Pancreas (tissue), 10 donors: ENCODE measurements at regions not wholly inside any gene's neighbourhood (a gene's known extent, or its start where the extent isn't known, plus 50 kb on each side); places are given as distances from the start of the nearest gene placed in this dataset.

ENCODE experiments used
- ATAC-seq, 4 donors: fragments of 200-7000 bp; cut with Tn5 transposase; one replicate each; pipeline versions ENCODE4 v1.8.0 to v1.9.1; 2020; ENCODE audit warnings: mild to moderate bottlenecking in 4 of 4, moderate library complexity in 4 of 4
- DNase-seq, 6 donors: peaks; one replicate each; pipeline ENCODE4 v3.0.0-alpha.2; 2020
- FAIRE-seq: peaks from 2 replicates; lab custom pipeline; 2012; peaks lifted over from hg19 to GRCh38; lab: Jason Lieb, UNC
- H3K27ac ChIP-seq, 4 donors: fragments of 200-600 bp; sonication (generic); 1 replicate in 3 of 4; 2 replicates in 1 of 4; pipeline versions ENCODE4 v1.5.0 to v1.8.0; 2020
- H3K27me3 ChIP-seq, 4 donors: fragments of 200-600 bp; one replicate each; pipeline ENCODE4 v1.8.0; 2021
- H3K36me3 ChIP-seq, 3 donors: fragments of 200-600 bp; sonication (generic) in 1 of 3; one replicate each; pipeline versions ENCODE4 v1.5.0 to v1.8.0; 2020 to 2021
- H3K4me1 ChIP-seq, 3 donors: fragments of 200-600 bp; one replicate each; pipeline ENCODE4 v1.8.0; 2021
- H3K4me3 ChIP-seq, 4 donors: fragments of 200-600 bp; sonication (generic) in 2 of 4; one replicate each; pipeline versions ENCODE4 v1.5.0 to v1.8.0; 2020 to 2021
- H3K9me3 ChIP-seq, 4 donors: fragments of 200-600 bp; one replicate each; pipeline ENCODE4 v1.8.0; 2021
- WGBS, 2 donors: extraction: QIAGEN DNeasy Blood & Tissue Kit; methylation state at CpG; one replicate each; pipeline ENCODE4 v1.1.7; 2013; 5-methylcytosine and 5-hydroxymethylcytosine counted together
- intact Hi-C, 3 donors: fragments of 100-400 bp; cut with DNase I; formaldehyde crosslinking; loops; one replicate each; pipeline versions ENCODE4 v1.11.1 to v1.14.2; 2022
- TF ChIP-seq, protein P1 (sequence below), 4 donors: fragments of 200-600 bp; sonication (generic) in 3 of 4; IDR thresholded peaks; one replicate each; pipeline versions ENCODE4 v1.5.0 to v1.8.0; 2021; ENCODE audit warnings: antibody characterized with exemption in 4 of 4
- donor health status: healthy with polysubstance abuse.
- donor health status: DM: no; HTN: no; CAD: no; lungs with moderate emphysema.
- donor health status: DM: no; HTN: no; CAD: no.
- donor health status: control.
- donor health status: control.
- donor health status: Bipolar disorder and iron deficiency.
- donor health status: DM: yes; HTN: yes; CAD: no.
- donor health status: DM: no; HTN: no; CAD: no.
- donor health status: DM: no; HTN: no; CAD: no.
- donor health status: DM: yes; HTN: yes; CAD: no.

GRCh38 chr7:66503036-66503370 is 125.7 kb upstream of the KCTD7 start:
- H3K4me1 ChIP-seq: peaks cover 0 to 9% (median 8%) of the 10 kb centered on the region in 3 donors
- TF ChIP-seq, protein P1, sequence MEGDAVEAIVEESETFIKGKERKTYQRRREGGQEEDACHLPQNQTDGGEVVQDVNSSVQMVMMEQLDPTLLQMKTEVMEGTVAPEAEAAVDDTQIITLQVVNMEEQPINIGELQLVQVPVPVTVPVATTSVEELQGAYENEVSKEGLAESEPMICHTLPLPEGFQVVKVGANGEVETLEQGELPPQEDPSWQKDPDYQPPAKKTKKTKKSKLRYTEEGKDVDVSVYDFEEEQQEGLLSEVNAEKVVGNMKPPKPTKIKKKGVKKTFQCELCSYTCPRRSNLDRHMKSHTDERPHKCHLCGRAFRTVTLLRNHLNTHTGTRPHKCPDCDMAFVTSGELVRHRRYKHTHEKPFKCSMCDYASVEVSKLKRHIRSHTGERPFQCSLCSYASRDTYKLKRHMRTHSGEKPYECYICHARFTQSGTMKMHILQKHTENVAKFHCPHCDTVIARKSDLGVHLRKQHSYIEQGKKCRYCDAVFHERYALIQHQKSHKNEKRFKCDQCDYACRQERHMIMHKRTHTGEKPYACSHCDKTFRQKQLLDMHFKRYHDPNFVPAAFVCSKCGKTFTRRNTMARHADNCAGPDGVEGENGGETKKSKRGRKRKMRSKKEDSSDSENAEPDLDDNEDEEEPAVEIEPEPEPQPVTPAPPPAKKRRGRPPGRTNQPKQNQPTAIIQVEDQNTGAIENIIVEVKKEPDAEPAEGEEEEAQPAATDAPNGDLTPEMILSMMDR (IDR thresholded peaks at IDR 0.05): no peak
- WGBS, 2 donors: 83 to 93% methylated on average over 13 of the region's 13 CpGs
- intact Hi-C loops: no loop called here
- ATAC-seq (no peak), FAIRE-seq (no peak), DNase-seq (peak in 1 of 6 donors; percentile 66)
- no peaks in the 10 kb centered on the region for H3K9me3 ChIP-seq
- H3K27ac ChIP-seq: no peak overlapping the region
- H3K4me3 ChIP-seq: no peak overlapping the region
- no peaks in the 10 kb centered on the region for H3K36me3 ChIP-seq
- H3K27me3 ChIP-seq: no peaks in the 10 kb centered on the region

DNA sequence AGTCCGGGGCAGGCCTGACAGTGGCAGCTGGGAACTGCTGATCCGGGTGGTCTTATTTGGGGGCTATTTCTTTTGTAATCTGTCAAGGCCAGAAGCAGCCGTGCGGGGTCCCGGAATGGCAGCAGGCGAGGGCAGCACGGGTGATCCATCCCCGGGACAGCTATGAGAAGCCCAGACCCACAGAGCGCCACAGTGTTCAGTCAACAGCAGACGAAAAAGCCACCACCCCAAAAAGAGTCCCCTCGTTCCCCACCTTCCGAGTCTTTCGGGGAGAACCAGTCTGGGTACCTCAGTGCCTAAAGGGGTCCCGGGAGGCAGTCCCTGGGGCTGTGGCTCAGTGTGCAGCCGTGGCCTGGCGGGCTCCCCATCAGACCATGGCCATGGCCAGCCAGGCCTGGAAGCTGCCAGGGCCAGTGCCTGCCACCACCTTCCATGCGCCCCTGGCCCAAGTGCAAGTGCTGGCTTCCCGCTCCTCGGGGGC is 125.1 kb upstream of the KCTD7 start:
- 73 to 82% methylated on average over 19 of the region's 19 CpGs for WGBS, 2 donors
- TF ChIP-seq, protein P1 (IDR thresholded peaks at IDR 0.05): no peak
- no peak overlapping the region for H3K27ac ChIP-seq
- H3K9me3 ChIP-seq: no peaks in the 10 kb centered on the region
- no peaks in the 10 kb centered on the region for H3K27me3 ChIP-seq
- no peak for FAIRE-seq
- no peaks in the 10 kb centered on the region for H3K36me3 ChIP-seq
- H3K4me1 ChIP-seq: peaks cover 0 to 9% (median 8%) of the 10 kb centered on the region in 3 donors
- ATAC-seq: peak in 1 of 4 donors; percentile 8
- intact Hi-C loops: no loop called here
- DNase-seq: peak in 1 of 6 donors; percentile 64
- no peak overlapping the region for H3K4me3 ChIP-seq

- DNase-seq (no peak), ATAC-seq (no peak), FAIRE-seq (no peak)
- no peaks in the 10 kb centered on the region for H3K27me3 ChIP-seq
- TF ChIP-seq, protein P1 (IDR thresholded peaks at IDR 0.05): no peak
- no peak overlapping the region for H3K4me3 ChIP-seq
- H3K27ac ChIP-seq: no peak overlapping the region
- intact Hi-C loops: no loop called here
- H3K9me3 ChIP-seq: no peaks in the 10 kb centered on the region
- WGBS, 2 donors: 73 to 82% methylated on average over 10 of the region's 10 CpGs
- H3K36me3 ChIP-seq: no peaks in the 10 kb centered on the region
- peaks cover 0 to 9% (median 8%) of the 10 kb centered on the region in 3 donors for H3K4me1 ChIP-seq
These were observed 124.5 kb upstream of the KCTD7 start for GRCh38 chr7:66504131-66504530.

- intact Hi-C loops: no loop called here
- DNase-seq (peak in 1 of 6 donors; percentile 61), ATAC-seq (no peak), FAIRE-seq (no peak)
- Histone ChIP-seq H3K9me3 (no peaks in the 10 kb centered on the region), H3K27me3 (no peaks in the 10 kb centered on the region), H3K4me3 (no peak overlapping the region), H3K27ac (no peak overlapping the region), H3K36me3 (no peaks in the 10 kb centered on the region), H3K4me1 (peaks cover 0 to 9% (median 8%) of the 10 kb centered on the region in 3 donors)
- TF ChIP-seq, protein P1 (IDR thresholded peaks at IDR 0.05): no peak
- 95% methylated on average over 30 of the region's 30 CpGs for WGBS, 2 donors
These were observed 123.7 kb upstream of the KCTD7 start for GRCh38 chr7:66505009-66505408.
